Spleen (tissue), 11 donors: ENCODE measurements at regions not wholly inside any gene's neighbourhood (a gene's known extent, or its start where the extent isn't known, plus 50 kb on each side); places are given as distances from the start of the nearest gene placed in this dataset.
"Not testable (repeated sequence)": the region's sequence is repeated elsewhere in the genome, so short reads cannot be mapped to it uniquely, and the experiment has no call there.

Experiments
- DNase-seq: peaks from one replicate; pipeline ENCODE4 v3.0.0-alpha.2; 2020
- H3K27ac ChIP-seq, 8 donors: fragments of 200-600 bp; sonication (generic) in 7 of 8; 1 replicate in 4 of 8; 2 replicates in 4 of 8; pipeline versions ENCODE4 v1.5.0 to v1.8.0; 2016 to 2021; ENCODE audit warnings: inconsistent platforms in 4 of 8, mild to moderate bottlenecking in 4 of 8, moderate library complexity in 1 of 8
- H3K27me3 ChIP-seq, 7 donors: fragments of 200-600 bp; sonication (generic) in 6 of 7; replicated peaks in 1 of 7; 1 replicate in 4 of 7; 2 replicates in 3 of 7; pipeline versions ENCODE4 v1.5.0 to v1.8.0; 2016 to 2021; ENCODE audit warnings: inconsistent platforms in 3 of 7, mild to moderate bottlenecking in 1 of 7
- H3K36me3 ChIP-seq, 6 donors: fragments of 200-600 bp; sonication (generic) in 5 of 6; 1 replicate in 4 of 6; 2 replicates in 2 of 6; pipeline versions ENCODE4 v1.5.0 to v1.8.0; 2016 to 2021; ENCODE audit warnings: inconsistent platforms in 2 of 6
- H3K4me1 ChIP-seq, 6 donors: fragments of 200-600 bp; sonication (generic) in 5 of 6; 1 replicate in 3 of 6; 2 replicates in 3 of 6; pipeline versions ENCODE4 v1.5.0 to v1.8.0; 2016 to 2021; ENCODE audit warnings: inconsistent platforms in 3 of 6
- H3K4me3 ChIP-seq, 8 donors: fragments of 200-600 bp; sonication (generic) in 7 of 8; 1 replicate in 4 of 8; 2 replicates in 4 of 8; pipeline versions ENCODE4 v1.5.0 to v1.8.0; 2016 to 2021; ENCODE audit warnings: inconsistent platforms in 4 of 8, mild to moderate bottlenecking in 4 of 8, moderate library complexity in 2 of 8
- H3K9me3 ChIP-seq, 8 donors: fragments of 200-600 bp; sonication (generic) in 7 of 8; 1 replicate in 4 of 8; 2 replicates in 4 of 8; pipeline versions ENCODE4 v1.5.0 to v1.8.0; 2016 to 2021; ENCODE audit warnings: inconsistent platforms in 4 of 8
- POLR2A ChIP-seq, 3 donors: fragments of 450-650 bp; IDR thresholded peaks; one replicate each; pipeline ENCODE4 v1.5.1; 2017; ENCODE audit warnings: antibody characterized with exemption in 3 of 3, mild to moderate bottlenecking in 1 of 3
- POLR2AphosphoS5 ChIP-seq, 3 donors: sonication (generic); formaldehyde crosslinking; IDR thresholded peaks; one replicate each; pipeline ENCODE4 v1.5.1; 2017; ENCODE audit warnings: antibody characterized with exemption in 3 of 3
- whole genome bisulfite sequencing, 5 donors: extraction: QIAGEN DNeasy Blood & Tissue Kit in 3 of 5; methylation state at CpG; one replicate each; pipeline versions ENCODE4 v1.1.5 to v1.1.7; 2013 to 2018; 5-methylcytosine and 5-hydroxymethylcytosine counted together
- intact Hi-C: fragments of 100-400 bp; cut with DNase I; formaldehyde crosslinking; loops from one replicate; pipeline ENCODE4 v1.15.0; 2023; ENCODE audit warnings: low total_unique reads
- TF ChIP-seq, protein P1 (sequence below), 11 experiments: fragments of 200-600 bp in 7 of 11; fragments of 450-650 bp in 4 of 11; sonication (generic) in 4 of 11; IDR thresholded peaks in 8 of 11; conservative IDR thresholded peaks in 3 of 11; 1 replicate in 7 of 11; 2 replicates in 4 of 11; pipeline versions ENCODE4 v1.4.0 to v1.8.0; 2016 to 2021; ENCODE audit warnings: antibody characterized with exemption in 11 of 11, inconsistent platforms in 4 of 11, mild to moderate bottlenecking in 1 of 11
- donor health status: healthy with polysubstance abuse.
- donor health status: DM: no; HTN: no; CAD: no; lungs with moderate emphysema.
- donor health status: DM: no; HTN: no; CAD: no.
- donor health status: Bipolar disorder and iron deficiency.
- donor health status: healthy.
- donor health status: DM: no; HTN: no; CAD: no.
- donor health status: DM: yes; HTN: yes; CAD: no.

DNA sequence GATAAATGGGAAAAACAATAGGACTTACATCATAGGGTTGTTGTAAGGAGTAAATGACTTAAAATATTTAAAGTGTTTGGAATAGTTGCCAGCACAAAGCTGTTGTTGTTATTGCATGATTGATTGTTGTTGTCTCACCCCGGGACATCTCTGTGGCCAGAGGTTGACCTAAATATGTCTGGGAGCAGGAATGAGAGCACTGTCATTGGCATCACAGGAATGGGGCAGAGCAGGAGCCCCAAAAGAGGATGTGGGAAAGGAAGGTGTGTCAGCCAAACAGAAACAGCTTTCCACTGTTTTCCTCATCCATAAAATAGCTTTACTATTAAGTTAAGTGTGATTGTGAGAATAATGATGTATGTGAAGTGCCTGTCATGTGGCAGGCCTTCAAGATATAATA is 121.6 kb downstream of the TMEM168 start:
- WGBS, 5 donors, result 55 to 84% (median 61%) methylated on average over 1 of the region's 1 CpG
- Histone ChIP-seq H3K9me3 (no peaks in the 10 kb centered on the region), H3K4me1 (no peaks in the 10 kb centered on the region), H3K36me3 (no peaks in the 10 kb centered on the region), H3K27me3 (no peaks in the 10 kb centered on the region), H3K27ac (no peak overlapping the region), H3K4me3 (no peak overlapping the region)
- TF ChIP-seq POLR2A (IDR thresholded peaks at IDR 0.05) (no peak), POLR2AphosphoS5 (IDR thresholded peaks at IDR 0.05) (no peak)
- TF ChIP-seq, protein P1, sequence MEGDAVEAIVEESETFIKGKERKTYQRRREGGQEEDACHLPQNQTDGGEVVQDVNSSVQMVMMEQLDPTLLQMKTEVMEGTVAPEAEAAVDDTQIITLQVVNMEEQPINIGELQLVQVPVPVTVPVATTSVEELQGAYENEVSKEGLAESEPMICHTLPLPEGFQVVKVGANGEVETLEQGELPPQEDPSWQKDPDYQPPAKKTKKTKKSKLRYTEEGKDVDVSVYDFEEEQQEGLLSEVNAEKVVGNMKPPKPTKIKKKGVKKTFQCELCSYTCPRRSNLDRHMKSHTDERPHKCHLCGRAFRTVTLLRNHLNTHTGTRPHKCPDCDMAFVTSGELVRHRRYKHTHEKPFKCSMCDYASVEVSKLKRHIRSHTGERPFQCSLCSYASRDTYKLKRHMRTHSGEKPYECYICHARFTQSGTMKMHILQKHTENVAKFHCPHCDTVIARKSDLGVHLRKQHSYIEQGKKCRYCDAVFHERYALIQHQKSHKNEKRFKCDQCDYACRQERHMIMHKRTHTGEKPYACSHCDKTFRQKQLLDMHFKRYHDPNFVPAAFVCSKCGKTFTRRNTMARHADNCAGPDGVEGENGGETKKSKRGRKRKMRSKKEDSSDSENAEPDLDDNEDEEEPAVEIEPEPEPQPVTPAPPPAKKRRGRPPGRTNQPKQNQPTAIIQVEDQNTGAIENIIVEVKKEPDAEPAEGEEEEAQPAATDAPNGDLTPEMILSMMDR (IDR thresholded peaks at IDR 0.05 in 8 of 11, conservative IDR thresholded peaks at IDR 0.05 in 3 of 11), result no peak
- DNase-seq, result no peak
- intact Hi-C loops, result no loop called here

DNA sequence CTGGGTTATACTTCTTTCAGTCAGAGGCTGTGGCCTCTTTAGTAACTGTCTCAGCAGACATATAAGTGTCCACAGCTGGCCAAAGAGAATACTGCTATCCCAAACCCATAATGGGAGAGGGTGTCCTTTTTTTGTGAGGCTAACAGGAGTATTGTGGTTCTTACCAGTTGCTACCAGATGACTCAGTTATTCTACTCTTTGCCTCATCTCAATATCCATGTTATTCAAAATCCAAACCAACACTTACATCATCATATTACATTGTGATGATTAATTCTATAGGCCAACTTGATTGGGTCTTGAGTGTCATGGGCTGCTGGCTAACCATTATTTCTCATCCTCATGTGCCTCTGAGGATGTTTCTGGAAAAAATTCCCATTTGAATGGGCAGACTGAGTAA is 120.9 kb downstream of the TMEM168 start:
- TF ChIP-seq, protein P1 (IDR thresholded peaks at IDR 0.05 in 8 of 11, conservative IDR thresholded peaks at IDR 0.05 in 3 of 11), result no peak
- no peak for TF ChIP-seq POLR2A (IDR thresholded peaks at IDR 0.05)
- no peak for TF ChIP-seq POLR2AphosphoS5 (IDR thresholded peaks at IDR 0.05)
- H3K36me3 ChIP-seq, result no peaks in the 10 kb centered on the region
- no peak for DNase-seq
- H3K27me3 ChIP-seq, result no peaks in the 10 kb centered on the region
- H3K9me3 ChIP-seq, result no peaks in the 10 kb centered on the region
- intact Hi-C loops, result no loop called here
- H3K27ac ChIP-seq, result no peak overlapping the region
- H3K4me3 ChIP-seq, result no peak overlapping the region
- H3K4me1 ChIP-seq, result no peaks in the 10 kb centered on the region

DNA sequence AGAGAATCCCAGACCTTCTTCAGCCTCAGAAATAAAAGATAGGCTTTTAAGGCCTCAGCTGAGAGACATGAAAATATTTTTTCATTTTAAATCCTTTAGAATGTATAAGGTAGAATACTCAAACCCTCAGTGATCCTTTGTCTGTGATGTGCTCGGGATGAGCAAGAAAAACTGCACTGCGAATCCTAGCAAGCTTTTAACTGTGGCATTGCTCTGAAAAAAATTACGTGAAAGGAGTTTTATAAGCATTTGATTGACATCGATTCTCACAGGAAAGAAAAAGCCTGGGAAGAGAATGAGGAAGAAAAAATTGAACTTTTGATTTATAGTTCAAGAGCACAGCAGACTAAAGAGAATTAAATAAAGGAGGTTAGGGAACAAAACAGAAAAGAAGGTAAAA is 120.0 kb downstream of the TMEM168 start:
- no peak for DNase-seq
- intact Hi-C loops, result no loop called here
- H3K4me1 ChIP-seq, result no peaks in the 10 kb centered on the region
- no peak overlapping the region for H3K27ac ChIP-seq
- WGBS, 5 donors, result 75 to 86% (median 80%) methylated on average over 4 of the region's 4 CpGs
- H3K27me3 ChIP-seq, result no peaks in the 10 kb centered on the region
- H3K4me3 ChIP-seq, result no peak overlapping the region
- H3K9me3 ChIP-seq, result no peaks in the 10 kb centered on the region
- TF ChIP-seq POLR2A (IDR thresholded peaks at IDR 0.05) (no peak), POLR2AphosphoS5 (IDR thresholded peaks at IDR 0.05) (no peak)
- TF ChIP-seq, protein P1 (IDR thresholded peaks at IDR 0.05 in 8 of 11, conservative IDR thresholded peaks at IDR 0.05 in 3 of 11), result no peak
- H3K36me3 ChIP-seq, result no peaks in the 10 kb centered on the region

DNA sequence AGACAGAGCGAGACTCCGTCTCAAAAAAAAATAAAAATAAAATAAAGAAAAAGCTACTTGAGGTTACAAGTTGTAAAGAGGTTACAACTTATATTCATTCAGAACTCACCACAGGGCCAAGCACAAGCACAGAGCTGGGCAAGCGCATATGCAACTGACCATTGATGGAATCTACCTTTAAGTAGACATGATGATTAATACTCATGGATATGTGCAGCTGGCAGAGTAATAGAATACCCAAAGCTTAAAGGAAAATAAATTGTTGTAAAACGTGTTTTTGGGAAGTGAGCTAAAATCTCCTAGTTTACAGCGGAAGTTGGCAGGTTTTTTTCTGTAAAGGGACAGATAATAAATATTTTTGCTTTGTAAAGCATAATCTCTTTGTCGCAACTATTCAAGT is 111.6 kb downstream of the TMEM168 start:
- intact Hi-C loops, result no loop called here
- Histone ChIP-seq H3K27me3 (peaks cover 0 to 6% (median 0%) of the 10 kb centered on the region in 7 donors), H3K4me3 (no peak overlapping the region), H3K36me3 (no peaks in the 10 kb centered on the region), H3K9me3 (no peaks in the 10 kb centered on the region), H3K27ac (no peak overlapping the region), H3K4me1 (no peaks in the 10 kb centered on the region)
- TF ChIP-seq POLR2A (IDR thresholded peaks at IDR 0.05), result no peak
- TF ChIP-seq POLR2AphosphoS5 (IDR thresholded peaks at IDR 0.05), result no peak
- TF ChIP-seq, protein P1 (IDR thresholded peaks at IDR 0.05 in 8 of 11, conservative IDR thresholded peaks at IDR 0.05 in 3 of 11), result no peak
- no peak for DNase-seq
- WGBS, 5 donors, result 77 to 89% (median 85%) methylated on average over 6 of the region's 6 CpGs

DNA sequence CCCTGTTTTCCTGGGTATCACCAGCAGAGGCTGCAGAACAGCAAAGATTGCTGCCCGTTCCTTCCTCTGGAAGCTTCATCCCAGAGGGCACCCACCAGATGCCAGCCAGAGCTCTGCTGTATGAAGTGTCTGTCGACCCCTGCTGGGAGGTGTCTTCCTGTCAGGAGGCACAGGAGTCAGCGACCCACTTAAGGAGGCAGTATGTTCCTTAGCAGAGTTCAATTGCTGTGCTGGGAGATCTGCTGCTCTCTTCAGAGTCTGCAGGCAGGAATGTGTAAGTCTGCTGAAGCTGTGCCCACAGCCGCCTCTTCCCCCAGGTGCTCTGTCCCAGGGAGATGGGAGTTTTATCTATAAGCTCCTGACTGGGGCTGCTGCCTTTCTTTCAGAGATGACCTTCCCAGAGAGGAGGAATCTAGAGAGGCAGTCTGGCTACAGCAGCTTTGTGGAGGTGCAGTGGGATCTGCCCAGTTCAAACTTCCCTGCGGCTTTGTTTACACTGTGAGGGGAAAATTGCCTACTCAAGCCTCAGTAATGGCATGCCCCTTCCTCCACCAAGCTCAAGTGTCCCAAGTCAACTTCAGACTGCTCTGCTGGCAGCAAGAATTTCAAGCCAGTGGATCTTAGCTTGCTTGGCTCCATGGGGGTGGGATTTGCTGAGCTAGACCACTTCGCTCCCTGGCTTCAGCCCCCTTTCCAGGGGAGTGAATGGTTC is 100.6 kb downstream of the TMEM168 start:
- intact Hi-C loops, H3K4me3 ChIP-seq, H3K36me3 ChIP-seq, DNase-seq, H3K27me3 ChIP-seq, H3K4me1 ChIP-seq, H3K27ac ChIP-seq: not testable (repeated sequence)
- peaks cover 0 to 13% (median 2%) of the 10 kb centered on the region in 8 donors for H3K9me3 ChIP-seq
- WGBS, 5 donors, result 57 to 66% (median 61%) methylated on average over 4 to 6 of the region's 6 CpGs
